ENCODE measurements at regions not wholly inside any gene's neighbourhood (a gene's known extent, or its start where the extent isn't known, plus 50 kb on each side); places are given as distances from the start of the nearest gene placed in this dataset.

GRCh38 chr7:93817004-93817403 is 73.5 kb downstream of the TFPI2 start:
- Histone ChIP-seq H3K4me1 (no peaks in the 10 kb centered on the region), H3K36me3 (no peaks in the 10 kb centered on the region), H3K9me3 (no peaks in the 10 kb centered on the region), H3K27ac (no peak overlapping the region), H3K27me3 (no peaks in the 10 kb centered on the region), H3K4me3 (no peak overlapping the region)
- no peak for DNase-seq
- no peak for TF ChIP-seq CTCF (IDR thresholded peaks at IDR 0.05)
- TF ChIP-seq POLR2A (IDR thresholded peaks at IDR 0.05) = no peak

GRCh38 chr7:93813514-93813913 is 77.0 kb downstream of the TFPI2 start:
- H3K4me3 ChIP-seq = no peak overlapping the region
- H3K27ac ChIP-seq = no peak overlapping the region
- H3K4me1 ChIP-seq = no peaks in the 10 kb centered on the region
- H3K27me3 ChIP-seq = no peaks in the 10 kb centered on the region
- DNase-seq = no peak
- no peaks in the 10 kb centered on the region for H3K9me3 ChIP-seq
- H3K36me3 ChIP-seq = no peaks in the 10 kb centered on the region
- TF ChIP-seq POLR2A (IDR thresholded peaks at IDR 0.05) (no peak), CTCF (IDR thresholded peaks at IDR 0.05) (no peak)

- TF ChIP-seq CTCF (IDR thresholded peaks at IDR 0.05) = no peak
- TF ChIP-seq POLR2A (IDR thresholded peaks at IDR 0.05) = no peak
- Histone ChIP-seq H3K4me1 (no peaks in the 10 kb centered on the region), H3K36me3 (no peaks in the 10 kb centered on the region), H3K27ac (no peak overlapping the region), H3K27me3 (no peaks in the 10 kb centered on the region), H3K4me3 (no peak overlapping the region), H3K9me3 (no peaks in the 10 kb centered on the region)
- no peak for DNase-seq
Observed at GRCh38 chr7:93812061-93812460, 78.5 kb downstream of the TFPI2 start.

GRCh38 chr7:93811198-93811597 is 79.4 kb downstream of the TFPI2 start:
- Histone ChIP-seq H3K9me3 (no peaks in the 10 kb centered on the region), H3K4me1 (no peaks in the 10 kb centered on the region), H3K4me3 (no peak overlapping the region), H3K27ac (no peak overlapping the region), H3K36me3 (no peaks in the 10 kb centered on the region), H3K27me3 (no peaks in the 10 kb centered on the region)
- no peak for DNase-seq
- TF ChIP-seq POLR2A (IDR thresholded peaks at IDR 0.05) = no peak
- no peak for TF ChIP-seq CTCF (IDR thresholded peaks at IDR 0.05)

- no peak overlapping the region for H3K27ac ChIP-seq
- no peak for DNase-seq
- no peaks in the 10 kb centered on the region for H3K4me1 ChIP-seq
- H3K27me3 ChIP-seq = no peaks in the 10 kb centered on the region
- no peaks in the 10 kb centered on the region for H3K36me3 ChIP-seq
- no peak for TF ChIP-seq CTCF (IDR thresholded peaks at IDR 0.05)
- TF ChIP-seq POLR2A (IDR thresholded peaks at IDR 0.05) = no peak
- H3K9me3 ChIP-seq = no peaks in the 10 kb centered on the region
- no peak overlapping the region for H3K4me3 ChIP-seq
Observed at GRCh38 chr7:93810561-93810960, 80.0 kb downstream of the TFPI2 start.

GRCh38 chr7:93804726-93805125 is 85.8 kb downstream of the TFPI2 start:
- H3K4me1 ChIP-seq = no peaks in the 10 kb centered on the region
- no peak overlapping the region for H3K27ac ChIP-seq
- DNase-seq = no peak
- H3K9me3 ChIP-seq = no peaks in the 10 kb centered on the region
- TF ChIP-seq CTCF (IDR thresholded peaks at IDR 0.05) = no peak
- no peak for TF ChIP-seq POLR2A (IDR thresholded peaks at IDR 0.05)
- no peaks in the 10 kb centered on the region for H3K27me3 ChIP-seq
- H3K4me3 ChIP-seq = no peak overlapping the region
- H3K36me3 ChIP-seq = no peaks in the 10 kb centered on the region
